Activated CD8-positive, alpha-beta memory T cell treated with anti-CD3 and anti-CD28 coated beads for 24 hours (primary cell): ENCODE measurements at regions not wholly inside any gene's neighbourhood (a gene's known extent, or its start where the extent isn't known, plus 50 kb on each side); places are given as distances from the start of the nearest gene placed in this dataset.
"Not testable (repeated sequence)": the region's sequence is repeated elsewhere in the genome, so short reads cannot be mapped to it uniquely, and the experiment has no call there.

Experiments used
- DNase-seq: peaks from one replicate; pipeline ENCODE4 v3.0.0-alpha.2; 2020

DNA sequence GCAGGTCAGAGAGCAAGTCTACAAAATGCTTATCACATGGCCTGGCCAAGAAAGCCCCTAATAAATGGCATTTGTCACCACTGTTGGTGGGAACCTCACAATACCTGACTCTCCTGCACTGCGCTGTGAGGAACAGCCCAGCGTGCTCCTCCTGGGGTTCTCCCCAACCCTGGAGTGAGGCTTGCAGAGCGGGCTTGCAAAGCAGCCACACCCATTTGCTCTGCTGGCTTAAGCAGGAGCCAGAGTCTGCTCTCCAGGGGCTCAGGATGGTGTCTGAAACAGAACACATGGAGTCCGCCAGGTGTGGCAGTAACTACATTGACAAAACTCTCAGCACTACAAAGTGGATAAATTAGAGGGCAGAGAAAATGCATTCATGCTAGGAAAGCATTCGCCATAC lies 331.0 kb upstream of the CCL2 start:
- DNase-seq = no peak

DNA sequence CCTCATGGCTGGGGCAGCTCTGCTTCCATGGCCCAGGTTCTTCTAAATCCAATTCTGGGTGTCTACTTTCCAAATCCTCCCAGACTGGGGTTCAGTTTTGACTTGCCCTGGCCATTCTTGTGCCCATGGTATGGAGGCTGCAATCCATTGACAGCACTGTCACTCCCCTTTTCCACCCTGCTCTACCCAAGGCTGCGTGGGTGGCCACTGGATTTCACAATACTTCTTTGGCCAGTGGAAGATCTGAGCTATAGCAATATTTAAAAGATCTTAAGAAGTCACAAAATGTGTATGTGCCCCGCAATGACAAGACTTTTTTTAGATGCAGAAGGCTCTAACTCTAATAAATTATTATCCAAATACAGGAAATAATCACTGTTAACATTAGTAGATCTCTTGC lies 329.4 kb upstream of the CCL2 start:
- no peak for DNase-seq

DNA sequence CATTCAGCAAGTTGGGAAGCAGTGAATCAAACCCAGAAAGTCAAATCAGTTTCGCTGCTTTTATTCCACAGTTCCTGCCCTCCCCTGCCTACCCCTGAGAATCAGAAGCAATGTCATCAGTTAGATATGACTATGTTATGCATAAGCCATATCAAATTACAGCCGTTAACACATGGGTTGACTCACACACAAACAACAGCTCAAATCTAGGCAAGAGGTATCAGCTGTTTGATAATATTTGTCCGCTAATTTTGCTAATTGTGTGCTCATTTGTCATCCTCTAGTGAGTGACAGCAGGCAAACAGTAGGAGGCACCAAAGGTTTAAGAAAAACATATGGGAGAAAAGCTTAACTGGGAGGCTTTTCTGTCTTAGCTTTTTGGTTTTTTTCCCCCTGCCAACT lies 327.4 kb upstream of the CCL2 start:
- no peak for DNase-seq

DNA sequence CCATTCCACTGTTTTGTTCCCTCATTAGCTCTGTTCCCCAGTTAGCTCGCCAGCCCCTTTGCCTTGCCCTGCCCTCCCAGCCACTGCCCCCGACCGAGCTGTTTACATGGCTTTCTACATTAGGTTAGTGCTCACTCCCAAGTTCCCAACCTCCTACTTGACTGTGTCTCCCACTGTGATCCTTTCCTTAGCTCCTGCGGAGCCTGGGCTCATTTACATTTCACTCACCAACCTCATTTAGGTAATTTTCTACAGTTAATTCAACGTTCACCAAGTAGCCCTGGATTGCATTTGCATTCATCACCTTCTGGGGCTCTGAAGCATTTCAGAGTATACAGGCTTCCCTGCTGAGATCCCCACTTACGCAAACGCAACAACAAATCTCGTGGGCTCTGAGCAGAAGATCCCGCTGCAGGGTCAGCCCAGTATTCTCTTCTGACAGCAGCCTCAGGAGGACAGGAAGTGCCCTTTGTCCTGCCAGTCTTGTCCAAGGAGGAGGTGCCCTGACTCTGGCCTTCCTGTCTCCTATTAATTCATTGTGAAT lies 325.8 kb upstream of the CCL2 start:
- no peak for DNase-seq

DNA sequence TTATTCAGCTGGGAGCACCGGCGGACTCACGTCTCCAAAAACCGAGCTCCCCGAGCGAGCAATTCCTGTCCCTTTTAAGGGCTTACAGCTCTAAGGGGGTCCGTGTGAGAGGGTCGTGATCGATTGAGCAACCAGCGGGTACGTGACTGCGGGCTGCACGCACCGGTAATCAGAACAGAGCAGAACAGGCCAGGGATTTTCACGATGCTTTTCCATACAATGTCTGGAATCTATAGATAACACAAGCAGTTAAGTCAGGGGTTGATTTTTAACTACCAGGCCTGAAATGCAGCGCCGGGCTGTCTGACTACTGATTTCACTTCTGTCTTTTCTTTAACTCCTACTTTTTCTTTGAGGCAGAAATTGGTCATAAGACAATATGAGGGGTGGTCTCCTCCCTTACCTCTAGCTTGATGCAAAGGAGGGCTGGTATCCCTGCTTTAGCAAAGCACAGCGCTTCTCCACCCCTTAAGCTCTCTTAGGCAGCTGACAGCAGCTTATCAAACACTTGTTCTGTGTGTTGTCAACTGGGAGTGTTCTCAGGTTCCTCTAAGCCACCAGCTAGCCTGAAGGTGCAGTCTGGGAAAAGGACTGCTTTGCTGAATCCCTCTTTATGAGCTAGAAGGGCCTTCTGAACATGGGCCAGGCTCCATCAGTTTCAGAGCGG lies 323.8 kb upstream of the CCL2 start:
- not testable (repeated sequence) for DNase-seq

DNA sequence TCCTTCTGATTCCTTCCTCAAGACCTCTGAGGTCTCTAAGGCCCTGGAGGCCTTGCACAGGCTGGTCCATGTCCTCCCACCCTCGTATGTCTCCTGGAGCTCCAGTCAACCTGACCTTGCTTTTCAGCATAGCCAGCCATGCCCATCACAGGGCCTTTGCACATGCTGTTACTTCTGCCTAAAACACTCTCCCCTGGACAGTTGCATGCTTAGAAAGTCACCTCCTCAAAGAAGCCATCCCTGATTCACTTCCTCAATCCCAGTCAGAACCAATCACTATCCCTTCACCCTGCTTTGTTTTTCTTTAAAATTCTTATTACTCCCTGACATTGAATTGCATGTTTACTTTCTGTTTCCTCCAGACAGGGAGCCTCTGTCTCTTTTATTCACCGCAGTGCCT lies 322.1 kb upstream of the CCL2 start:
- DNase-seq = no peak

DNA sequence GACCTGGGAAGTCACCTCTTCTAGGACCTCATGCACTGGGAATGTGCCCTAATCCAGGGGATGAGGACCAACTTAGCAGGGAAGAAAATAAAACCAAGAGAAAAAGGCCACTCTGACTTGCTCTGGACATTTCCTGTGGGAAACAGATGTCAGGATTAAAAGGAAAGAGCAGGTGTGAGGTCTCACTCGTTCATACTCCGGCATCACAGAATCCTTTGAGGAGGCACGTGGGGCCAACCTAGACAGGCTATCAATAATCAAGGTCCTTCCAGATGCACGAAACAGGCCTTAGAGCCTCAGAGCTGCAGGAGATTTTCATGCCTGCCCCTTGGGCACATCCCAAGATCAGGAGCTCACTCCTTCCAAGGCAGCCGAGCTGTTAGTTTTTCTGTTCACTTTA lies 321.5 kb upstream of the CCL2 start:
- DNase-seq = no peak

DNA sequence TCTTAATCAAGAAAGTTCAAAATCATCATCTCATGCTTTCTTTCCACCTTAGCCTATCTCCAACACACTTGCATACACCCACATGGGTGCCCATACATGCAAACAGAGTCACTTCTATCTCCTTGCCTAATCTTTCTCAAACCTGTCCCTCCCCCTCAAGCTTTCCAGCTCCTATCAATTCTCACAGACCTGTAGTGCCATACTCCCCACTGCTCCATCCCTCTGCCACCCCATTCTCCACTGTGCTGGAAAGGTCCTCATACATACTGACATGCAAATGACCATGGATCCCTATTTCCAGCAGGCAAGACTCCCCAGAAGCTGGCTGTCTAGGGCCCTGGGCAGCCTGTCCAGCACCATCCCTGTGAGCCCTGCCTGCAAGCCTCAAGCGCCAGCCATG lies 320.4 kb upstream of the CCL2 start:
- no peak for DNase-seq

DNA sequence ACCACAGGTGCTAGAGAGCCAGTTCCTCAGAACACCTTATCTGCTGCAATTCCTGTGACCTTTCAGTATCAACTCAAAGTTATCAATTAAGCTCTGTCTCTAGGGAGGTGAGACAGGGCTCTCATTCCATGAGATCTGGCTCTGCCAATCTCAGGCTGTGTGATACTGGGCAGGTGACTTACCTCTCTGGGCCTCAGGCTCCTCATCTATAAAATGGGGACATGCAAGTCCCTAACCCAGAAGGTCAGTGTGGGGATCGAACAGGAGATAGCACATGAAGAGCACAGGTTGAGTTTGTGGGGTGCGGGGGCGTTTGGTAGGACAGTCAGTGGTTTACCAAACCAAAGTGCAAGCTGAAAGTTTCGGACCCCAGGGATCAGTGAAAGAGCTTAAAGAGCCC lies 319.3 kb upstream of the CCL2 start:
- DNase-seq = no peak

DNA sequence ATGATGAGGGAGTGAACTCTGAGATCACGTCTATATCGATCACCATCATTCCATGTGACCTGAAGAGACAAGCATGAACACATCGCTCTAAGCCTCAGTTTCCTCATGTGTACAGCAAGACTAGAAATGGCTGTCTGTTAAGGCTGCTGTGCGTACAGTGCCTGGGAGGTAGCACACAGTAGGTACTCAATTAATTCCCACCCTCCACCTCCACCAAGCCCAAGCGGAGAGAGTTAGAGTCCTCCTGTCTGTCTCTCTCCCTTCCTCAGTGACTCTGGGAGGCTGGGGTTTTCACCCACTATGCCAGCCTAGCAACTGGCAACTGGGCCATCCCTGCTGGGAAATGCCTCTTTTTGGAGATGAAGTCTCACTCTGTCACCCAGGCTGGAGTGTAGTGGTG lies 318.3 kb upstream of the CCL2 start:
- DNase-seq = no peak

DNA sequence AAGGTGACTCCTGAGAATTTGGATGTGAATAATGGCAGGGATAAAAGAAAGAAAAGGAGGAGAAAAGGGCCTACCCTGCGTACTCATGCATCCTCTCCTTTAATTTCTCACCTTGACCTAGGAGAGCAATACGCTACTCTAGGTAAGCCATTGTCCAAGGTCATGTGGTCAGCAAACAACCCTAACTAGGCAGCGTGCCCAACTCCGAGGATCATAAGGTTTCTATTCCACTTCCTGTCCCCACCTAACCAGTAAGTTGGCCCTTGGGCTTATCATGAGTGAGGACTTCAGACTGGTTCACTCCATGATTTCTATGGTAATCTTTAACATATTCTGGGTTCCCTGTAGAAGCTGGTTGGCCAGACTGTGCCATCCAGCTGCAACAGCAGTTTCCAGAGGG lies 315.1 kb upstream of the CCL2 start:
- no peak for DNase-seq

DNA sequence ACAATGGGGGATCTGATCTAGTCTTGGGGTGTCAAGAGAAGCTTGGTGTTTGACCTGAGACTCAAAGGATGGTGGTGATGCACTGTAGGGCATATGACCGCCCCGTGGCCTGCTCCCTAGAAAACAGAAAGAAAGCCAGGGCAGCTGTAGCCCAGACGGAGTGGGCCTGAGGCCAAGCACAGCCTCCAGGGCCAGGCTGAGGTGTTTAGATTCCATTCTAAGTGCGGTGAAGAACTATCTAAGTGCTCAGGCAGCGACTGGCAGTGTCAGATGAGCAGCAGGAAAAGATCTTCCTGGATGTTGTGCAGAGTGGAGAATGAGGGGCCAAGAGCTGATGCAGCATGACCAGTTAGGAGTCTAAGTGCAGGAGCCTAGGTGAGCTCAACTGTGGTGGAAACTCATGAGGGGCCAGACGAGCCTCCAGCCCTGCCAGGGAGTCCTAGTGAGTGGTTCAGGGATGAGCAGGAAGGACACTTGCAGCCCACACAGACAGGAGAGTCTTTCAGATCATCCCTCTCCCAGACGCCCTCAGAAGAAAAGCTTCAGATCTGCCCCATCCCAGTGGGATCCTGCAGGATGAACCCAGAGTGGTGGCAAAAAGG lies 314.2 kb upstream of the CCL2 start:
- no peak for DNase-seq

DNA sequence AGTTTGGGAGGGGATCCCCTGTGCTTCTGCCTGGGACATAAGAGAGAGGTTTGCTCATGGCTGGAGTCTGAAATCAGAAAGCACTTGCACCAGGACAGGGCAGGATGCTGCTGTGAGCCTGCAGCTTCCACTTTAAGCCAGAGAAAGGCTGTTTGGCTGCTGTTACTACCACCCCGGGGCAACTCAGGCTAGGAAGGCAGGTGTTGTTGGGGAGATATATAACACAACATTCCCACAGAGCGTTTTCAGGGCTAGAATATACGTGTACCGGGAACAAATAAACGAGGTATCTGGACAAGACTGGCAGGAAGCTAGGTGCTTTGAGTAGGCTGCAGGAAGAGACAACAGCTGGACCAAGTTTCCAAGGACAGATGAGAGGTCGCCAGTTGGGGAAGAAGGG lies 313.3 kb upstream of the CCL2 start:
- no peak for DNase-seq

DNA sequence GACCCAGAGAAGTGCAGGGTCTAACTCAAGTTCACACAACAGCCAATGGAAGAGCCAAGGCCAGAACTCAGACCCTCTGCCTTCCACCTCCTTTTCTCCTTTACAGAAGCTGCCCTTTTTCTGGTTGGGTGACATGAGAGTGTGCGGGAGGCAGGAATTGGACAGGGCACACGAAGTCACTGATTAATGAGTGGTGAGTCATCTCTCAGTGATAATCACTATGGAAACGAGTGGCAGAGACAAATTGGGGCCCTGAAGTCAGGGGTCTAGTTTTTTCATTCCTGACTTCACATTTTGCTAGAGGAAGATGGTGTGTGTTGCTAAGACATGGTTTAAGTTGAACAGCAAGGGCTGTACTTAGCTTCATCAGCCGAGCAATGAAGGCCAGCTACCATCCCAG lies 312.7 kb upstream of the CCL2 start:
- DNase-seq = no peak

DNA sequence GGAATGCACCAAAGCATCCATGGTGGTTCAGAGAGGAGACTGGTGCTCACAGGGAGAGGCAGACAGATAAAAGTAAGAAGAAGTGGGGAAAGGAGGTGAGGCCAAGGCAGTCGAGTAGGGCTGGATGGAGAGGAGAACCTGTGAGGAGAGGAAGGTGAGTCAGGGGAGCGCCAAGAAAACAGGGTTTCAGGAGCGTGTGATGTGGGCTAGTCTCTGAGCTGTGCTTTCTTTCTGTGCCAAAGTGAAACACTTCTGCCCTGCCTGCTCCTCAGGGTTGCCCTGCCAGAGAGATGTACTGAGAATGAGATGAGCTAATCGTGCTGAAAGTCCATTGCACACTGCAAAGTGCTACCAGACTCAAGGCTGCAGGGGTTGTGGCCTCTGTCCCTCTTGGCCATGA lies 310.7 kb upstream of the CCL2 start:
- no peak for DNase-seq

DNA sequence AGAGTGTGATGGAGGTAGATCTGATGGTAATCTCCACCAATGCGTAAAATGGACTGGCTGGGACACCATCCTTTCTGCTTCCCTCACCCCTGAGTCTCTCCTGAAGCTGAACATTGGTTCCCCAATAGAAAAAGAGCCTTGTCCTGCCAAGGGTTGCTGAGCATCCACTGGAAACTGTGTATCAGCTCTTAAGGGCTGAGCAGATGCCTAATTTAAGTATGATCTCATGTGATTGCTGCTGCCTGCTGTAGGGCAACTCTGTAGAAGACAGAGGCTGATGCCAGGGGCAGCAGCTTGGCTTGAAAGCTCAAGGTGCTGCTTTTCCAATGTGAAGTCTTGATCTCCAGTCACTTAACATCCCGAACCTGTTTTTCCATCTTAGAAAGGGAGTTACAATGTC lies 310.3 kb upstream of the CCL2 start:
- DNase-seq = no peak

DNA sequence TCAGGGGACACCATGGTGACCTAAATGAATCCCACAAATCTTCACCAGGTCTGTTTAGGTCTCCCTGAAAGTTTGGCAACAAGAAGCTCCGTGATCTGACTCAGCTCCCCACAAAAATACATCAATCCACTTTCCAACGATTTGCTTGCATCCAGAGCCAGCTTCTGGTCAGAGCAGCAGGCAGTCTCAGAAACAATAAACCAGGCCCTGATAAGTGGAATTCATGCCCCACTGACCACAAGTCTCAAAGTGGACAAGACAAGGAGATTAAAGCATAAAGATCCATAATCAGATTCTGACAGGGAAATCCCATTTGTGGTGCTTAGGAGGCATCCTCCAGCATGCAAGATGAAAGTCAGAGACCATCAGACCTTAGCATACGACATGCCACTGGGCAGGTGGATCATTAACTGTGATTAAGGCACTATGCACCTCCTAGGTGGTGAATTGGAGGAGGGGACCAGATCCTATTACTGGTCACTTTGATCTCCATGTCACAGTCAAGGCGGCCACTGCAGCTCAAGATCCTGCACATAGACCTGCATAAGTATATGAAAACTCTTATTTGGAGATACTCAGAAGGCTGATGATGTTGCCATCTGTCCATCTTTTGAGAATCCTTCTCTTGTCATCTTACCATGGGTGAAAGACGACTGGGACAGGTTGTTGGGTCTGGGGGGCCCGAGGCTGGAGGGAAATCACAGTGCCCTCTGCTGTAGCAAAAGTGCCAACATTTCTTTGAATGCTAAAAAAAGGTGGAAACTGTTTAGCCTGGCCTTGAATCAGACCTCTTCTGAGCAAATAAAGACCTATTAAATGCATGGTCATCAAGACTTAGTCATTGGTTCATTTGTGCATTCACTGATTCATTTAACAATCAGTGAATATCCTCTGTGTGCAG lies 309.2 kb upstream of the CCL2 start:
- DNase-seq = no peak

DNA sequence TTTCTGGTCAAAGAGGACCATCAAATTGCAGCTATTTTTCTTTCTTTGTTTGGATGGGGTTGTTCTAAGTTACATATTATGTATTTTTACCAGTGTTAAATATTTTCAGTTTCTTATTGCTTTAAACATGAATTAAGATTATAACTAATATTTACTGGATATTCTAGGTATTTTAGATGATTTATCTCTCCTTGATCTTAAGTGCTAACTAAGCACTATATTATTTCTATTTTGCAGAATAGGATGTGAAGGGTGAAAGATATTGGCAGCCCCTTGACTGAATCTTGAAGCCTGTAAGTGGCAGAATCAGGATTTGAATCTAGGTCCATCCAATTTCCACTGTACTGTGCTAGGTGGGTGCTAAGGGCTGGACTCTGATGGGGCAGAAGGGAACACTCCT lies 307.3 kb upstream of the CCL2 start:
- no peak for DNase-seq

DNA sequence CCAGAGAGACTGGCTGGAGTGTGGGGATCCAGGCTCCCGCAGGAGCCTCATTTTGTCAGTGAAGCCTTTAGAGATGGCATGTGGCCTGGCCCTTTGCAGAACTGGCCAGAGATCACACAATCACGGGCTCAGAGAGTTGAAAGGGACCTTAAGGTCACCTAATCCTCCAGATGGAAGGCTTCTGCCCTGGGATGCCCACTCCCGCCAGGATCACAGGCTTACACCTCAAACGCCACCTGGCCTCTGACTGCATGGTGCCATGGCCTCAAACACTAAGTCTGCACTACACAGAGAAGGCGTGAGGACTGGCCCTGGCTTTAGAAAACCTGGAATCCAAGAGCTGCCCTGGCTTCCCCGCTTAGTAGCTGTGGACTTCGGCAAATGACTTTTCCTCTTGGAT lies 306.8 kb upstream of the CCL2 start:
- no peak for DNase-seq

DNA sequence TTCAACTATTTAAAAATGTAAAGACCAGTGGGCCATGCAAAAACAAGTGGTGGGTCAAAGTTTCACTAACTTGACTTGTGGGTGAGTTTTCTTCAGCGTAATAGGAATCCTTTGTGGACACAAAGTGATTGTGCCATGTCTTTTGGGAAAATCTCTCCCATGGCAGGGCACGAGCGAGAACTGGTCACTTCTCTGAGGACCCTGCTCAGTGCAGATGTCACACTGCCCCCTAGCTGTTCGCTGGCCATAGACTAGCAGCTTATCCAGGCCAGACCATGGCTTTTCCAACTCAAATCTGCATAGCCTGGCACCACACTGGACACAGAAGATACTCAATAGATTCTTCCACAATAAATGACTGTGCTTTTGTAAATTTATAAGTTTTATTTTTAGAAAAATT lies 306.0 kb upstream of the CCL2 start:
- DNase-seq = no peak

DNA sequence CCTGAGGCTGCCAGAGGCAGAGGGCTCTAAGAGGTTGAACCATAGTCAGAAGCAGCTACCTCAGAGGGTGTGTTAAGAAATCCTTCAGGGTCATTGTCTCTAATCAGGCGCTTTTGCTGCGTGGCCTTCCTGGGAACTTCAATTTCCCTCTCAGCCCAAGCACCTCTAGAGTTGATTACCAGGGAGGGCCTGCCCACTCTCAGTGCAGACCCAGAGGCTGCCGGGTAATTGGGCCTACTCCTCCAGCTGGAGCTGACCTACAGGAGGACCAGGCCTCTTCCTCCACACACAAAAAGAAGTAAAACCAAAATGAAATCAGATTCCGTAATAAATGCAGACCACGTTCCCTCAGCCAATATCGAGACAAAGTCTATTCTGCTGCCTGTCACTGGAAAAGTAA lies 305.0 kb upstream of the CCL2 start:
- no peak for DNase-seq

DNA sequence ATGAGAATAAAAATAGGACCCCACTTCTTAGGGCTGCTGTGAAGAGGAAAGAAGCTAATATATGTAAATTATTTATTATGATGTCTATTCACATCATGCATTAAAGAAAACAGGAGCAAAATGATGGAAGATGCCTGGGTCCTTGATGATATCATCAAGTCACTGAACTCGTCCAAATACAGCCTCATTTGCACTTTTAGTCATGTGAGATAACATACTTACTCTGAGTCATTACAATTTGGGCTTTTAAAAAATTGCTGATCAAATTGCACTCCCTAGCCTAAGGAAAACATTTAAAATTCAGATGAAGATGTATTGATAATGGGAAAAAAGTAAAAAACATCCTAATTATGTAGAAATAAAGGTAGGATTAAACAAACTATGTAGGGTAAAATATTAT lies 302.7 kb upstream of the CCL2 start:
- DNase-seq = no peak

DNA sequence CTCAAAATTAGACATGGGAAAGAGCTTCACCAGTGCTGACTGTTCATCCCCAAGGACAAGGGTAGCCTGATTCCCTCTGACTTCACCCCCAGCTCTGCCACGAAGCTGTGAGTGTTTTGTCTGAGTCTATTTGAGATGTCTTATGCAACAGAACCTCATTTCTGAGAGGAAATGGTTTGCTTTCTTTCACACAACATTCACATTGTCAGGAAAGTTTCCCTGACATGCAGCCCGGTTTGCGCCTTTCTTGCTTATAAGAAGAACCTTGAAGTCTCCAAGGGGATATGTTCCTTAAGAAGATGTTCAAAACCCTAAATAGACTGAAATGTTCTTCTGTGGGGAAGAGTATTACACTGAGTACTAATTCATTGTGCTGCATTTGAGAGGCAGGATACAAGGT lies 300.5 kb upstream of the CCL2 start:
- DNase-seq = no peak

DNA sequence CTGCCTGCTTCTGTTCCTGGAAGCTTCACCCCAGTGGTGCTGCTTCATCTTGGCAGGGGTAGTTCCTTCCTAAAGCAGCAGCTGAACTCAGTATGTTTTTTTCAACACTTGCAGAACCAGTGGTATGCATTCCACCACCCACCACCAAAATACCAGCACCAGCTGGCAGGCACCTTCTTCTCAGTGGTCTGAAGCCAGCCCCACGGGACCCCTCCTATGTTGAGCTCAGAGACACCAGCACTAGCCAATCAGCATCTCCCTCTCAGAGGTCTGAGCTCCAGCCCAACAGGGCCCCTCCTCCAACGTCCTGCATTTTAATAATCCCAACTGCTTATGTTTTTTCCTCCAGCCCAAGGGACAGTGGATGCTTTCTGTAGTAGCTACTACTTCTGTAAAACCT lies 299.6 kb upstream of the CCL2 start:
- no peak for DNase-seq
